Cardiac septum (tissue), 1 donor: ENCODE measurements at regions not wholly inside any gene's neighbourhood (a gene's known extent, or its start where the extent isn't known, plus 50 kb on each side); places are given as distances from the start of the nearest gene placed in this dataset.
"Not testable (repeated sequence)": the region's sequence is repeated elsewhere in the genome, so short reads cannot be mapped to it uniquely, and the experiment has no call there.

Source experiments
- DNase-seq: peaks from one replicate; pipeline ENCODE4 v3.0.0-alpha.2; 2020; ENCODE audit warnings: low spot score
- intact Hi-C: fragments of 100-400 bp; cut with DNase I; formaldehyde crosslinking; loops from one replicate; pipeline ENCODE4 v1.14.0; 2022
- donor health status: DM: no; HTN: no; CAD: no.

GRCh38 chr2:84373391-84373790 is 85.7 kb downstream of the SUCLG1 start:
- intact Hi-C loops, result no loop called here
- no peak for DNase-seq

GRCh38 chr2:84362541-84362940 is 96.5 kb downstream of the SUCLG1 start:
- intact Hi-C loops, result no loop called here
- no peak for DNase-seq

- intact Hi-C loops, result no loop called here
- DNase-seq, result no peak
Measured at GRCh38 chr2:84338069-84338468, 121.0 kb downstream of the SUCLG1 start.

GRCh38 chr2:84327645-84328249 is 131.3 kb downstream of the SUCLG1 start:
- intact Hi-C loops, result no loop called here
- no peak for DNase-seq

GRCh38 chr2:84326831-84327432 is 132.1 kb downstream of the SUCLG1 start:
- intact Hi-C loops, result no loop called here
- no peak for DNase-seq

GRCh38 chr2:84323890-84324289 is 135.2 kb downstream of the SUCLG1 start:
- intact Hi-C loops, result no loop called here
- DNase-seq, result no peak

GRCh38 chr2:84320940-84321339 is 138.1 kb downstream of the SUCLG1 start:
- no peak for DNase-seq
- intact Hi-C loops, result no loop called here

GRCh38 chr2:84319581-84319980 is 139.5 kb downstream of the SUCLG1 start:
- DNase-seq, result no peak
- intact Hi-C loops, result no loop called here

- DNase-seq, result no peak
- intact Hi-C loops, result no loop called here
Measured at GRCh38 chr2:84317135-84317534, 141.9 kb downstream of the SUCLG1 start.

GRCh38 chr2:84314901-84315330 is 144.2 kb downstream of the SUCLG1 start:
- intact Hi-C loops, result no loop called here
- DNase-seq, result no peak

GRCh38 chr2:84314250-84314649 is 144.8 kb downstream of the SUCLG1 start:
- no peak for DNase-seq
- intact Hi-C loops, result no loop called here

- intact Hi-C loops, result no loop called here
- no peak for DNase-seq
Measured at GRCh38 chr2:84309281-84309680, 149.8 kb downstream of the SUCLG1 start.

GRCh38 chr2:84306361-84306760 is 152.7 kb downstream of the SUCLG1 start:
- intact Hi-C loops, result no loop called here
- no peak for DNase-seq

GRCh38 chr2:84302513-84303412 is 156.3 kb downstream of the SUCLG1 start:
- intact Hi-C loops, result loop anchor here (2.0 kb wide), 1 partner anchor 280 kb away; no protein-coding TSS in a partner anchor
- DNase-seq, result no peak

GRCh38 chr2:84301717-84302116 is 157.4 kb downstream of the SUCLG1 start:
- intact Hi-C loops, result loop anchor here (2.0 kb wide), 1 partner anchor 279 kb away; no protein-coding TSS in a partner anchor
- no peak for DNase-seq

- intact Hi-C loops, result no loop called here
- no peak for DNase-seq
Measured at GRCh38 chr2:84300696-84301029, 158.4 kb downstream of the SUCLG1 start.

- DNase-seq, intact Hi-C loops: not testable (repeated sequence)
Measured at GRCh38 chr2:84300001-84300695, 158.9 kb downstream of the SUCLG1 start.

GRCh38 chr2:84299211-84299775 is 159.8 kb downstream of the SUCLG1 start:
- DNase-seq, result no peak
- intact Hi-C loops, result no loop called here

GRCh38 chr2:84297155-84297554 is 161.9 kb downstream of the SUCLG1 start:
- no peak for DNase-seq
- intact Hi-C loops, result no loop called here
